LNCaP clone FGC (cell line): ENCODE measurements at regions not wholly inside any gene's neighbourhood (a gene's known extent, or its start where the extent isn't known, plus 50 kb on each side); places are given as distances from the start of the nearest gene placed in this dataset.

Source experiments
- DNase-seq: peaks from one replicate; pipeline ENCODE4 v3.0.0-alpha.2; 2011; ENCODE audit warnings: low read depth
- H3K4me3 ChIP-seq: 2 replicates; pipeline ENCODE4 v1.5.1; 2011; ENCODE audit warnings: mild to moderate bottlenecking, low read depth, low read length, control low read depth
- CTCF ChIP-seq: IDR thresholded peaks from 2 replicates; pipeline ENCODE4 v1.5.1; 2012; ENCODE audit warnings: mild to moderate bottlenecking; ENCODE audit not compliant: control insufficient read depth, insufficient read depth; ENCODE audit errors: extremely low read depth

DNA sequence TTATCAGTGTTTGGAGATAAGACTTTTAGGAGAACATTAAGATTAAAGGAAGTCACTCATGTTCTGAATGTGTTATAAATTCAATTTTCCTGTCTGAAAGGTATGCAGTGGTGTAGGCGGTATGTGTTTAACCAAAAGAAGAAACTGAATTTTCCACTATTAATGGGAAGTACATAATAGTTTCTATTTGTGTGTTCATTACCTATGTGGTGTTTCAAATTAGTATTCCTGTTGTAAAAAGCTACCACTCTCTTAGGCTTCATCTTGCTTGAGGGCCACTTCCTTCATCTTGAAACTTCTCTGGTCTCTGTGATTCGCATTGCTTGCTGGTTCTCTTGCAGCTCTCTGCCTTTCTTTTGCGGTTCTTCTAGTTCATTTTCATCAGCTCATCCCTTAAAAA lies 123.4 kb downstream of the HLX start:
- no peak overlapping the region for H3K4me3 ChIP-seq
- TF ChIP-seq CTCF: no peak
- DNase-seq: no peak

- no peak overlapping the region for H3K4me3 ChIP-seq
- TF ChIP-seq CTCF: no peak
- DNase-seq: no peak
These were observed 131.9 kb downstream of the HLX start for GRCh38 chr1:221011145-221011544.

- DNase-seq: no peak
- TF ChIP-seq CTCF: no peak
- no peak overlapping the region for H3K4me3 ChIP-seq
These were observed 132.9 kb downstream of the HLX start for GRCh38 chr1:221012120-221012519.

DNA sequence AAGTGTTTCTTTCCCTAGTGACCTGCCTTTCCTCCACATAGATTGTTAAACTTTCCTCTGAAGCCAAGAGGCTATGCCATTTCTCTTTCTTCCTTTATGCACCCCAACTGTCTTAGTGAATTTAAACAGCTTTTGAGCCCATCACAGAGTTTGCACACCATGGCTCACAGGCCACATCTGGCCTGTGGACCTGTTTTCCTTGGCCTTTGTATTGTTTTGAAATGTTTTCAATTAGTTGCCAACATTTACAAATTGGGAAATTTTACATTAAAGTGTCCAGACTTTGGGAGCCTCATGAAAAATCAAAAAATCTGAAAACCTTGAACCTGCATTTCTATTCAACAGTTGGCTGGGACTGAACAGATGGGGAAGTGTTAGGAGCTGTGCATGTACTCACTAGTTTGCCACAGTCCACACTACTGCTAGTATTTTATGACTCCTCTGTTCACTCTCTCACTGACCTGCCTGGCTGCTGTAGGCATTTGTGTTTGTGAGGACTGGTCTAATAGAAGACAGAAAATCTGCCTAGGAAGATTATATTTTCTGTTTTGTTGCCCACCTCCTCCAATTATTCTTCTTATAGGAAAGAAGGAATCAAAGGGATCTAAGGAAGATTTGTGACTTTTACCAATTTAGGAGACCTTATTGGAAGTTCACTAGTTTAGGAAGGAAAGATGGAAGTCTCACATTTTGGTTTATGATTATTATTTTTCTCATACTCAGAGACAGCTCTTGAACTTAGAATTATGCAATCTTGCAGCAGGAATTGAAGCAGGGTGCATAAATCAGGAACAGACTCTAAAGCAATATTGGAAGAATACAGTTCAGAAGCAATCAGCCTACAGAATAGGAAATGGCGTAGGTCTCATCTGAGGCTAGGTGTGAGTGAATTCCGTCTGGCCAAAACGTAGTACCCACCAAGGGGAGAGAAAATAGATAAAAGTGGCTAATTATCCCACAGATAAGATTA lies 134.7 kb downstream of the HLX start:
- no peak overlapping the region for H3K4me3 ChIP-seq
- no peak for TF ChIP-seq CTCF
- no peak for DNase-seq

- no peak for TF ChIP-seq CTCF
- H3K4me3 ChIP-seq: no peak overlapping the region
These were observed 136.0 kb downstream of the HLX start for GRCh38 chr1:221015159-221015790.

DNA sequence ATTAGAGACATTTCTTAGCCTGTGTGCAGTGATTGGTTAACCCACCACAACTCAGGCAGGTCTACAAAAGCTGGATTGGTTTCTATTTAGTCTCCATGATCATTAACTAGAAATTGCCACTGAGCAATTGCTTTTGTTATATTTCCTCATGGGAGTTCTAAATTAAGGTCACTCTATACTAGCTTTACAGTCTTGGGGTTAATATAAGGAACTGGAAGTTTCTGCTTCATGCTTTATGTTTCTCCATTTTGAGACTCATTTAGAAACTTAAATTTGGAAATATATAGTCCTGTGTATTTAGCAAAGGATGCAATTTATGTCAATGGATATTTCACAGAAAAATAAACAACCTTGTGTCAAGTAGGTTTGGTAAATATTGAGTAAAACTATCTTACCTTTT lies 137.5 kb downstream of the HLX start:
- H3K4me3 ChIP-seq: no peak overlapping the region
- no peak for DNase-seq
- no peak for TF ChIP-seq CTCF

More at GRCh38 chr1:221015159-221015790, 136.0 kb downstream of the HLX start:
- DNase-seq: no peak
